ENCODE measurements at regions not wholly inside any gene's neighbourhood (a gene's known extent, or its start where the extent isn't known, plus 50 kb on each side); places are given as distances from the start of the nearest gene placed in this dataset.

GRCh38 chr10:118920206-118920605 is 109.3 kb upstream of the NANOS1 start:
- Histone ChIP-seq H3K27ac (ENCODE audit: low read depth, low read length) (no peak overlapping the region), H4K20me1 (ENCODE audit: low read depth, low read length) (no peaks in the 10 kb centered on the region), H3F3A (ENCODE audit: insufficient read depth) (no peaks in the 10 kb centered on the region), H3K27me3 (ENCODE audit: low read length) (peaks cover 3% of the 10 kb centered on the region; the same call in 1 of the 2 replicates), H3K4me3 (ENCODE audit: insufficient read depth, low read length, poor library complexity, severe bottlenecking) (no peak overlapping the region), H3K9me2 (replicated peaks; ENCODE audit: insufficient read depth, low read length) (no peaks in the 10 kb centered on the region), H3K79me2 (ENCODE audit: insufficient read depth, low read length) (no peaks in the 10 kb centered on the region), H3K36me3 (ENCODE audit: low read length) (no peaks in the 10 kb centered on the region), H3K4me2 (ENCODE audit: low read depth, low read length, poor library complexity, severe bottlenecking) (no peak overlapping the region), H3K9me3 (ENCODE audit: insufficient read depth, low read length) (no peaks in the 10 kb centered on the region), H2AFZ (ENCODE audit: low read depth, low read length, severe bottlenecking) (no peak overlapping the region), H3K9ac (ENCODE audit: low read length) (no peak overlapping the region)
- TF ChIP-seq CTCF (IDR thresholded peaks at IDR 0.05; ENCODE audit: insufficient read depth, low read length, poor library complexity, severe bottlenecking), result no peak
- TF ChIP-seq EZH2phosphoT487 (conservative IDR thresholded peaks at IDR 0.05; ENCODE audit: low read length), result no peak

GRCh38 chr10:118922226-118922625 is 107.3 kb upstream of the NANOS1 start:
- Histone ChIP-seq H3K4me3 (ENCODE audit: insufficient read depth, low read length, poor library complexity, severe bottlenecking) (no peak overlapping the region), H3K9me2 (replicated peaks; ENCODE audit: insufficient read depth, low read length) (no peaks in the 10 kb centered on the region), H3K9me3 (ENCODE audit: insufficient read depth, low read length) (no peaks in the 10 kb centered on the region), H4K20me1 (ENCODE audit: low read depth, low read length) (no peaks in the 10 kb centered on the region), H3K27ac (ENCODE audit: low read depth, low read length) (no peak overlapping the region), H2AFZ (ENCODE audit: low read depth, low read length, severe bottlenecking) (no peak overlapping the region), H3K9ac (ENCODE audit: low read length) (no peak overlapping the region), H3K79me2 (ENCODE audit: insufficient read depth, low read length) (no peaks in the 10 kb centered on the region), H3K27me3 (ENCODE audit: low read length) (peaks cover 3% of the 10 kb centered on the region; the same call in 1 of the 2 replicates), H3F3A (ENCODE audit: insufficient read depth) (no peaks in the 10 kb centered on the region), H3K36me3 (ENCODE audit: low read length) (no peaks in the 10 kb centered on the region), H3K4me2 (ENCODE audit: low read depth, low read length, poor library complexity, severe bottlenecking) (no peak overlapping the region)
- TF ChIP-seq EZH2phosphoT487 (conservative IDR thresholded peaks at IDR 0.05; ENCODE audit: low read length) (no peak), CTCF (IDR thresholded peaks at IDR 0.05; ENCODE audit: insufficient read depth, low read length, poor library complexity, severe bottlenecking) (no peak)

GRCh38 chr10:118922972-118923371 is 106.5 kb upstream of the NANOS1 start:
- Histone ChIP-seq H4K20me1 (ENCODE audit: low read depth, low read length) (no peaks in the 10 kb centered on the region), H3K9me2 (replicated peaks; ENCODE audit: insufficient read depth, low read length) (no peaks in the 10 kb centered on the region), H3K79me2 (ENCODE audit: insufficient read depth, low read length) (no peaks in the 10 kb centered on the region), H3K9ac (ENCODE audit: low read length) (no peak overlapping the region), H3F3A (ENCODE audit: insufficient read depth) (no peaks in the 10 kb centered on the region), H3K4me2 (ENCODE audit: low read depth, low read length, poor library complexity, severe bottlenecking) (no peak overlapping the region), H3K9me3 (ENCODE audit: insufficient read depth, low read length) (no peaks in the 10 kb centered on the region), H3K27ac (ENCODE audit: low read depth, low read length) (no peak overlapping the region), H3K27me3 (ENCODE audit: low read length) (peaks cover 3% of the 10 kb centered on the region; the same call in 1 of the 2 replicates), H2AFZ (ENCODE audit: low read depth, low read length, severe bottlenecking) (no peak overlapping the region), H3K36me3 (ENCODE audit: low read length) (no peaks in the 10 kb centered on the region), H3K4me3 (ENCODE audit: insufficient read depth, low read length, poor library complexity, severe bottlenecking) (no peak overlapping the region)
- TF ChIP-seq EZH2phosphoT487 (conservative IDR thresholded peaks at IDR 0.05; ENCODE audit: low read length) (no peak), CTCF (IDR thresholded peaks at IDR 0.05; ENCODE audit: insufficient read depth, low read length, poor library complexity, severe bottlenecking) (no peak)

All from SU-DHL-6 (cell line).